HCT116 (cell line): ENCODE measurements at regions not wholly inside any gene's neighbourhood (a gene's known extent, or its start where the extent isn't known, plus 50 kb on each side); places are given as distances from the start of the nearest gene placed in this dataset.

Source experiments
- ATAC-seq: fragments of 200-7000 bp; cut with Tn5 transposase; 2 replicates; pipeline ENCODE4 v1.9.1; 2020; ENCODE audit warnings: mild to moderate bottlenecking, moderate library complexity
- BruUV-seq: library from RNA; stranded (reverse); fragments of 400-500 nt; replicated peaks from 2 replicates; lab custom pipeline; 2021; lab: Mats Ljungman, UMichigan
- CTCF ChIA-PET: fragments of 300-600 bp; sonication (Branson Sonifier 250); formaldehyde crosslinking; loops from one replicate; lab custom pipeline; 2021; ENCODE audit warnings: antibody characterized with exemption; lab: Charles Lee
- POLR2A ChIA-PET: fragments of 300-600, 350-600 bp; sonication (Branson Sonifier 250); formaldehyde crosslinking; loops from one replicate; lab custom pipeline; 2021; ENCODE audit warnings: antibody characterized with exemption; lab: Charles Lee
- RAD21 ChIA-PET, 2 experiments: fragments of 300-600 bp; sonication (Branson Sonifier 250); formaldehyde crosslinking; loops; one replicate each; lab custom pipeline; 2023; ENCODE audit warnings: low total read pairs in 2 of 2; ENCODE audit not compliant: uncharacterized antibody in 2 of 2, unreplicated experiment in 2 of 2, low non-redundant PET in 1 of 2; lab: Charles Lee
- DNase-seq: peaks from one replicate; pipeline ENCODE4 v3.0.0-alpha.2; 2010; ENCODE audit warnings: low read depth, low spot score
- H2AFZ ChIP-seq: fragments of 200-600 bp; shearing (Covaris generic), sonication (generic); 2 replicates; pipeline ENCODE4 v1.6.1; 2017; ENCODE audit warnings: low read depth, mixed run types, mixed read lengths, antibody characterized with exemption, low read length; ENCODE audit not compliant: poor library complexity, severe bottlenecking
- H3K27ac ChIP-seq: 2 replicates; pipeline ENCODE4 v1.5.1; 2012; ENCODE audit warnings: low read depth, low read length
- H3K27me3 ChIP-seq: fragments of 200-600 bp; sonication (generic); 2 replicates; pipeline ENCODE4 v1.6.1; 2016; ENCODE audit warnings: mixed run types, low read length, mixed read lengths; ENCODE audit not compliant: insufficient read depth
- H3K36me3 ChIP-seq, 2 experiments: fragments of 200-500 bp in 1 of 2; fragments of 200-600 bp in 1 of 2; sonication (Bioruptor generic) in 1 of 2; sonication (generic) in 1 of 2; 2 replicates each; pipeline versions ENCODE4 v1.5.1 to v1.6.1; 2014 to 2016; ENCODE audit warnings: low read length in 2 of 2, inconsistent platforms in 1 of 2, mixed read lengths in 1 of 2, mixed run types in 1 of 2; ENCODE audit not compliant: insufficient read depth in 2 of 2, control insufficient read depth in 1 of 2
- H3K4me1 ChIP-seq, 2 experiments: fragments of 200-600 bp in 1 of 2; sonication (generic) in 1 of 2; 2 replicates each; pipeline versions ENCODE4 v1.5.1 to v1.6.1; 2012 to 2017; ENCODE audit warnings: low read length in 2 of 2, inconsistent platforms in 1 of 2, mild to moderate bottlenecking in 1 of 2, mixed read lengths in 1 of 2, mixed run types in 1 of 2, moderate library complexity in 1 of 2; ENCODE audit not compliant: insufficient read depth in 2 of 2, control insufficient read depth in 1 of 2
- H3K4me2 ChIP-seq: fragments of 200-600 bp; sonication (generic); 2 replicates; pipeline ENCODE4 v1.6.1; 2017; ENCODE audit warnings: mixed run types, low read length, mixed read lengths
- H3K4me3 ChIP-seq, 2 experiments: fragments of 200-600 bp in 1 of 2; sonication (generic) in 1 of 2; replicated peaks in 1 of 2; 2 replicates each; pipeline ENCODE4 v1.5.1; 2011 to 2016; ENCODE audit warnings: low read length in 2 of 2, control low read depth in 1 of 2, low read depth in 1 of 2, mild to moderate bottlenecking in 1 of 2, mixed read lengths in 1 of 2, mixed run types in 1 of 2
- H3K79me2 ChIP-seq: fragments of 200-600 bp; sonication (generic); 2 replicates; pipeline ENCODE4 v1.6.1; 2017; ENCODE audit warnings: mild to moderate bottlenecking, mixed run types, low read length, moderate library complexity, mixed read lengths; ENCODE audit not compliant: insufficient read depth
- H3K9ac ChIP-seq: fragments of 200-600 bp; sonication (generic); 2 replicates; pipeline ENCODE4 v1.6.1; 2016; ENCODE audit warnings: low read length, mixed read lengths
- H3K9me2 ChIP-seq: fragments of 200-600 bp; sonication (generic), shearing (Covaris generic); 2 replicates; pipeline ENCODE4 v1.6.1; 2017; ENCODE audit warnings: mixed run types, mild to moderate bottlenecking, moderate library complexity; ENCODE audit not compliant: insufficient read depth
- H3K9me3 ChIP-seq, 2 experiments: fragments of 200-500 bp in 1 of 2; fragments of 200-600 bp in 1 of 2; sonication (Bioruptor generic) in 1 of 2; sonication (generic) in 1 of 2; 2 replicates each; pipeline ENCODE4 v1.6.1; 2014 to 2017; ENCODE audit warnings: low read length in 2 of 2, mixed read lengths in 2 of 2, inconsistent platforms in 1 of 2, low read depth in 1 of 2, mild to moderate bottlenecking in 1 of 2, mixed run types in 1 of 2, moderate library complexity in 1 of 2; ENCODE audit not compliant: control insufficient read depth in 1 of 2, insufficient read depth in 1 of 2
- H4K20me1 ChIP-seq: fragments of 200-600 bp; sonication (generic), shearing (Covaris generic); 2 replicates; pipeline ENCODE4 v1.6.1; 2017; ENCODE audit warnings: mixed run types, mild to moderate bottlenecking, moderate library complexity; ENCODE audit not compliant: insufficient read depth
- CEBPB ChIP-seq: IDR thresholded peaks from 2 replicates; pipeline ENCODE4 v1.6.1; 2012; ENCODE audit warnings: low read depth
- EGR1 ChIP-seq: IDR thresholded peaks from 2 replicates; pipeline ENCODE4 v1.6.1; 2012; ENCODE audit warnings: low read depth
- EZH2phosphoT487 ChIP-seq: fragments of 200-600 bp; IDR thresholded peaks from 2 replicates; pipeline ENCODE4 v1.6.1; 2018; ENCODE audit warnings: antibody characterized with exemption, borderline replicate concordance
- JUND ChIP-seq: IDR thresholded peaks from 2 replicates; pipeline ENCODE4 v1.6.1; 2012
- POLR2A ChIP-seq: IDR thresholded peaks from 2 replicates; pipeline ENCODE4 v1.7.0; 2011; ENCODE audit warnings: borderline replicate concordance; ENCODE audit not compliant: insufficient read depth, insufficient read length; ENCODE audit errors: extremely low read depth
- POLR2AphosphoS5 ChIP-seq: IDR thresholded peaks from 2 replicates; pipeline ENCODE4 v1.6.1; 2011; ENCODE audit warnings: mild to moderate bottlenecking, low read depth, low read length, moderate library complexity
- RAD21 ChIP-seq: IDR thresholded peaks from 2 replicates; pipeline ENCODE4 v1.6.1; 2012; ENCODE audit warnings: low read depth, mild to moderate bottlenecking
- TCF7L2 ChIP-seq: IDR thresholded peaks from 2 replicates; pipeline ENCODE4 v1.7.0; 2011; ENCODE audit warnings: borderline replicate concordance, inconsistent platforms; ENCODE audit not compliant: insufficient read depth, insufficient read length; ENCODE audit errors: extremely low read depth
- ZFX ChIP-seq: fragments of 450-650 bp; IDR thresholded peaks from 2 replicates; pipeline ENCODE4 v1.6.1; 2017
- ZNF274 ChIP-seq: fragments of 200-500 bp; sonication (Bioruptor generic); IDR thresholded peaks from 2 replicates; pipeline ENCODE4 v1.6.1; 2014; ENCODE audit warnings: mild to moderate bottlenecking, low read depth, low read length, inconsistent platforms
- intact Hi-C: fragments of 100-400 bp; cut with micrococcal nuclease; formaldehyde crosslinking; loops from 2 replicates; pipeline ENCODE4 v1.10.0; 2022
- TF ChIP-seq, protein P1 (sequence below): IDR thresholded peaks from 2 replicates; pipeline ENCODE4 v1.6.1; 2012

DNA sequence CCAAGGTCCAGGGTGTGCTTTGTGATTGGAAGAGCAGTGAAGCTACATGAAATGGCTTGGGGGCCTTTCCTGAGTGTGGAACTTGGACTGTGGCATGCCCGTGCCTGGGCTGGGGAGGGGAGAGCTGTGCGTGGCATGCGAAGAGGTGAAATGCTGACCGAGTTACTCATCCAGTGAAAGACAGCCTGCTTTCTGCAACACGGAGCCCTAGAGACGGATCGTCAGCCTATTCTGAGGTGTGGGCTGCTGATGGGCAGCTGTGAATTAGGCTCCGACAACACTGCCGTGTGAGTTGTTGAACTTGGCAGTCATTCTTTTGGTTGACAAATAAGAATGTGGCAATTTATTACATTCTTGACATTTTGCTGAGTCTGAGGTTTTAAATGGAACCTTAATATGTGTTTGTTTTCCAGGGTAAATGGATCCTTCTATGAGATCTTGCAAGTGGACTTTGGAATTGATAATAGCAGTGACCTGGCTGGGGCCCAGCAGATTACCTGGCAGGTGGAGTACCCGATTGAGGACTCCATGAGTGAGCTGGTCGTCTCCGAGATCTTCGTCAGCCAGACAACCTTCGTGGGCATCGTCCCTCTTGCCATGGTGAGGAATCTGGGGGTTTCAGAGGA, 453.9 kb downstream of the AACS start (continued):
- TF ChIP-seq CEBPB (no peak), EGR1 (no peak), JUND (no peak), POLR2A (no peak), ZFX (no peak), TCF7L2 (no peak)

DNA sequence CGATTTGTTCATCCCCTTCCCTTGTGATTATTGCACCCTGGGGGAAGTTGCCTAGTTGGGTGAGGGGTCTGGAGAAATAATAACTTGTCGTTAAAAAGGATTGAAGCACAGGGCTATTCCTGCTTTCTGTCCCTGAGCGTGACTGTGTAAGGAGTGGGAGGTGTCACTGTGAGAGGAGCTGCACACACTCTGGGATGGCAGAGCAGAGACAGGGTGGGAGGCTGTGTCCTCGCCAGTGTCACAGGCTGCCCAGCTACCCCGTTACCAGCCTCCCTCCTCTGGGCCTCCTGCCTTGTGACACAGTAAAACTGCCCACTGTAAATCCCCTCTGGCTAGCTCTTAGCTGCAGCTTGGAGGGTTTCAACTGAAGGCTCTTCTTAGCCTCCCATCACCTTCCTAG, 460.6 kb downstream of the AACS start:
- no peaks in the 10 kb centered on the region for H4K20me1 ChIP-seq
- RAD21 ChIA-PET, result no interaction called here
- TF ChIP-seq, protein P1, sequence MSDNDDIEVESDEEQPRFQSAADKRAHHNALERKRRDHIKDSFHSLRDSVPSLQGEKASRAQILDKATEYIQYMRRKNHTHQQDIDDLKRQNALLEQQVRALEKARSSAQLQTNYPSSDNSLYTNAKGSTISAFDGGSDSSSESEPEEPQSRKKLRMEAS, result no peak
- TF ChIP-seq EZH2phosphoT487 (no peak), ZNF274 (no peak), POLR2A (no peak), RAD21 (no peak), POLR2AphosphoS5 (no peak)
- no peaks in the 10 kb centered on the region for H3K36me3 ChIP-seq
- H2AFZ ChIP-seq, result no peak overlapping the region
- H3K27me3 ChIP-seq, result no peaks in the 10 kb centered on the region
- H3K9ac ChIP-seq, result no peak overlapping the region
- intact Hi-C loops, result no loop called here
- peaks cover 0 to 3% of the 10 kb centered on the region in 2 experiments; a peak in 2 of 4 replicates for H3K9me3 ChIP-seq
- H3K79me2 ChIP-seq, result no peaks in the 10 kb centered on the region
- H3K9me2 ChIP-seq, result no peaks in the 10 kb centered on the region
- no peak for ATAC-seq
- CTCF ChIA-PET, result no interaction called here
- no peak for DNase-seq
- no peak overlapping the region for H3K27ac ChIP-seq
- POLR2A ChIA-PET, result no interaction called here
- no TSS peak for BruUV-seq
- no peak overlapping the region for H3K4me2 ChIP-seq
- H3K4me3 ChIP-seq, result no peak overlapping the region
- H3K4me1 ChIP-seq, result no peaks in the 10 kb centered on the region
